Gastroesophageal sphincter (tissue), 4 donors: ENCODE measurements at regions not wholly inside any gene's neighbourhood (a gene's known extent, or its start where the extent isn't known, plus 50 kb on each side); places are given as distances from the start of the nearest gene placed in this dataset.
"Not testable (repeated sequence)": the region's sequence is repeated elsewhere in the genome, so short reads cannot be mapped to it uniquely, and the experiment has no call there.

Experiments
- ATAC-seq: fragments of 150-250 bp; one replicate; pipeline ENCODE4 v1.9.1; 2016; ENCODE audit warnings: mild to moderate bottlenecking, moderate library complexity
- H3K27ac ChIP-seq, 4 donors: fragments of 200-600 bp; sonication (generic) in 3 of 4; 1 replicate in 3 of 4; 2 replicates in 1 of 4; pipeline ENCODE4 v1.5.1; 2016 to 2019
- H3K27me3 ChIP-seq: fragments of 200-600 bp; sonication (generic); one replicate; pipeline ENCODE4 v1.5.1; 2019
- H3K36me3 ChIP-seq, 2 donors: fragments of 200-600 bp; sonication (generic); one replicate each; pipeline ENCODE4 v1.5.1; 2019; ENCODE audit warnings: control low read depth in 1 of 2
- H3K4me1 ChIP-seq, 3 donors: fragments of 200-600 bp; sonication (generic); 1 replicate in 2 of 3; 2 replicates in 1 of 3; pipeline ENCODE4 v1.5.1; 2016 to 2019; ENCODE audit warnings: control low read depth in 2 of 3
- H3K4me3 ChIP-seq, 2 donors: fragments of 200-600 bp; sonication (generic); one replicate each; pipeline ENCODE4 v1.5.1; 2019; ENCODE audit warnings: mild to moderate bottlenecking in 1 of 2, moderate library complexity in 1 of 2
- H3K9me3 ChIP-seq, 3 donors: fragments of 200-600 bp; sonication (generic); one replicate each; pipeline ENCODE4 v1.5.1; 2017 to 2019; ENCODE audit warnings: control low read depth in 2 of 3
- EP300 ChIP-seq: sonication (generic); formaldehyde crosslinking; IDR thresholded peaks from one replicate; pipeline ENCODE4 v1.6.1; 2017; ENCODE audit warnings: antibody characterized with exemption, mild to moderate bottlenecking
- POLR2A ChIP-seq, 2 donors: fragments of 450-650 bp; IDR thresholded peaks; one replicate each; pipeline ENCODE4 v1.6.1; 2017; ENCODE audit warnings: antibody characterized with exemption in 2 of 2, mild to moderate bottlenecking in 2 of 2, moderate library complexity in 1 of 2
- POLR2AphosphoS5 ChIP-seq: sonication (generic); formaldehyde crosslinking; IDR thresholded peaks from one replicate; pipeline ENCODE4 v1.6.1; 2017; ENCODE audit warnings: antibody characterized with exemption
- WGBS, 2 donors: methylation state at CpG; one replicate each; pipeline ENCODE4 v1.1.5; 2018; ENCODE audit warnings: low coverage in 1 of 2; 5-methylcytosine and 5-hydroxymethylcytosine counted together
- TF ChIP-seq, protein P1 (sequence below), 4 experiments: fragments of 200-600 bp in 2 of 4; fragments of 450-650 bp in 2 of 4; sonication (generic) in 1 of 4; IDR thresholded peaks; one replicate each; pipeline ENCODE4 v1.5.1; 2017 to 2019; ENCODE audit warnings: antibody characterized with exemption in 4 of 4, mild to moderate bottlenecking in 2 of 4, moderate library complexity in 2 of 4

DNA sequence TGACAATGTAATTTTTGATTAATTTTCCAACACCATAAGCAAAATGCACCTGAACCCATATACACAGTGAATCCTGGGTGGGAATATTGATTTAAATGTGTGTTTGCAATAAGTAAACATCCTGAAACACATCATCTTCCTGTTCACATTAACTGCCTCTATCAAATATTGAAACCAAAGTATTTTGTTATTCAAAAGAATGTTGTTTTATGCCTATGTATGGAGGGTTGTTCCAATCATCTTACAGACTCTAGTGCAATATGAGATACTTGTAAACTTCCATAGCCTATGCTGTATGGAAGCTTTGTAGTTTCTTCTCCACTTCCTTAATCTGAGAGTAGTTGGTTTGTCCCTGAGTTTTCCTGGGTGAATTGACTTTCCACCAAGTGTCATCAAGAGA is 105.4 kb upstream of the SLC7A11 start:
- no peak overlapping the region for H3K4me3 ChIP-seq
- no peaks in the 10 kb centered on the region for H3K4me1 ChIP-seq
- no peaks in the 10 kb centered on the region for H3K36me3 ChIP-seq
- H3K27me3 ChIP-seq: no peaks in the 10 kb centered on the region
- H3K27ac ChIP-seq: no peak overlapping the region
- ATAC-seq: no peak
- no peaks in the 10 kb centered on the region for H3K9me3 ChIP-seq
- TF ChIP-seq POLR2AphosphoS5: no peak
- no peak for TF ChIP-seq POLR2A (IDR thresholded peaks at IDR 0.05)

DNA sequence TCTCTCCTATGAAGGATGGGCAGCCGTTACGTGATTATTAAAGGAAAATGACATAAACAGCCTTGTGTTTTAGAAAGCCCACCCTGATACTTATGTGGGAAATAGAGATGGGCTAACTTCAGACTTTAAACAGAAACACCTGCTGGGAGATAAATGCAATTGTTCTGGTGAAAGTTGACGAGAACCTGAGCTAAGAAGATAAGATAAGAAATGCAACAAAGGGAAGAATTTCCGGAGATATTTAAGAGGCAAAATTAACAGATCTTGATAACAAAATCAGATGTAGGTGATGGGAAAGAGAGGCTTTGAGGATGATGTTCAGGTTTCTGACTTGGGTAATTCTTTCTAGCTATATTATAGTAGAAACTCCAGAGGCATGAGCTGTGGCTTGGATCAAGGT is 102.7 kb upstream of the SLC7A11 start:
- no peak for ATAC-seq
- WGBS, 2 donors: 79 to 94% methylated on average over 4 of the region's 4 CpGs

DNA sequence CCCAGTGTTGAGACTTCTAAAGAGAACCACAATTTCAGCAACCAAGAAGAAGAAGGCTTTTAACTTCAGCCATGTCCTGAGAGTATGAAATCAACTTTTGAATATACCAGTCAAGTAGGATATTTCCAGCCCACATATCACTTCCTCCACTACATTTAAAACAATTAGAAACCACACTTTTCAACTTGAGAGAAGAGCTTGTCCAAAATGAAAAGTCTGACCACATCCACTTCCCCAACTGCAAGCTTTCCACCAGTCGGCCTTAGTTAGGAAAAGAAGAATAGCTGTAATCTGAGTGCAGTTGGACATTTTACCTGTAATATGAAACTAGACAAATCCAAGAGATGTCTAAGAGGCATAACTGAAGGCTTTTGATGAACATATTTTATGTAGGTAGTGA is 101.9 kb upstream of the SLC7A11 start:
- TF ChIP-seq POLR2AphosphoS5 (no peak), EP300 (no peak), POLR2A (IDR thresholded peaks at IDR 0.05) (no peak)
- TF ChIP-seq, protein P1, sequence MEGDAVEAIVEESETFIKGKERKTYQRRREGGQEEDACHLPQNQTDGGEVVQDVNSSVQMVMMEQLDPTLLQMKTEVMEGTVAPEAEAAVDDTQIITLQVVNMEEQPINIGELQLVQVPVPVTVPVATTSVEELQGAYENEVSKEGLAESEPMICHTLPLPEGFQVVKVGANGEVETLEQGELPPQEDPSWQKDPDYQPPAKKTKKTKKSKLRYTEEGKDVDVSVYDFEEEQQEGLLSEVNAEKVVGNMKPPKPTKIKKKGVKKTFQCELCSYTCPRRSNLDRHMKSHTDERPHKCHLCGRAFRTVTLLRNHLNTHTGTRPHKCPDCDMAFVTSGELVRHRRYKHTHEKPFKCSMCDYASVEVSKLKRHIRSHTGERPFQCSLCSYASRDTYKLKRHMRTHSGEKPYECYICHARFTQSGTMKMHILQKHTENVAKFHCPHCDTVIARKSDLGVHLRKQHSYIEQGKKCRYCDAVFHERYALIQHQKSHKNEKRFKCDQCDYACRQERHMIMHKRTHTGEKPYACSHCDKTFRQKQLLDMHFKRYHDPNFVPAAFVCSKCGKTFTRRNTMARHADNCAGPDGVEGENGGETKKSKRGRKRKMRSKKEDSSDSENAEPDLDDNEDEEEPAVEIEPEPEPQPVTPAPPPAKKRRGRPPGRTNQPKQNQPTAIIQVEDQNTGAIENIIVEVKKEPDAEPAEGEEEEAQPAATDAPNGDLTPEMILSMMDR (IDR thresholded peaks at IDR 0.05): no peak
- WGBS, 2 donors: 69% methylated on average over 1 of the region's 1 CpG; no CpG with 5 or more reads in 1 of the 2 donors
- Histone ChIP-seq H3K4me1 (no peaks in the 10 kb centered on the region), H3K4me3 (no peak overlapping the region), H3K27ac (no peak overlapping the region), H3K27me3 (no peaks in the 10 kb centered on the region), H3K36me3 (no peaks in the 10 kb centered on the region), H3K9me3 (no peaks in the 10 kb centered on the region)
- no peak for ATAC-seq

More for the DNA sequence above, 102.7 kb upstream of the SLC7A11 start:
- no peak overlapping the region for H3K27ac ChIP-seq
- no peaks in the 10 kb centered on the region for H3K9me3 ChIP-seq
- H3K36me3 ChIP-seq: no peaks in the 10 kb centered on the region
- no peaks in the 10 kb centered on the region for H3K4me1 ChIP-seq
- no peak overlapping the region for H3K4me3 ChIP-seq
- H3K27me3 ChIP-seq: no peaks in the 10 kb centered on the region
- TF ChIP-seq, protein P1 (IDR thresholded peaks at IDR 0.05): no peak
- TF ChIP-seq EP300 (no peak), POLR2A (IDR thresholded peaks at IDR 0.05) (no peak), POLR2AphosphoS5 (no peak)

DNA sequence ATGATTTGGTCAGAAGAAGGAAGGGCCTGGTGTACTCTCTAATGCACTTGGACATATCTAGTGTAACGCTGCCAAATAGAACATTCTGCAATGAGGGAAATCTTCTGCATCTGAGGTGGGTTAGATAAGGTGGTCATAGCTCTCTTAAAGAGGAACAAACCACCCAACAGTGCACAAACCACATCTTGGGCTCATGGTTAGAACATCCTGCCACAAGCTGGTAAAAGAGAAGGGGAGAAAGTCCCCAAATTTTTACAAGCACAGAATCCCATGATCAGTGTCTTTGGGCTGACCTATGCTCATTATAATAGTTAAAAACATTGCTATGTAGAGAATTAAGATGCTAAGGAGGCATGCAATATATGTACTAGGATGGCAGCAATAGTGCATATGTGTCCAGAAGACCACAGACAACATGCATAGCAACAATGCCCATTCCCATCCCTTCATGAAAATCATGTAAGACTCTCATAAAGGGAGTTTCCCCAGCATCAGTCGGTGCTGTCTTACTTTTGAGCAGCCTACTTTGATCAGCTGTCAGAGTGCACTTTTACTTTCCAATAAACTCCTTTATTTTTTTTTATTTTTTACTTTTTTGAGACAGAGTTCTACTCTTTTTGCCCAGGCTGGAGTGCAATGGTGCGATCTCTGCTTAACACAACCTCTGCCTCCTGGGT is 99.7 kb upstream of the SLC7A11 start:
- no peak overlapping the region for H3K4me3 ChIP-seq
- no peak for ATAC-seq
- H3K27me3 ChIP-seq: no peaks in the 10 kb centered on the region
- H3K27ac ChIP-seq: no peak overlapping the region
- no peaks in the 10 kb centered on the region for H3K4me1 ChIP-seq
- H3K36me3 ChIP-seq: no peaks in the 10 kb centered on the region
- TF ChIP-seq, protein P1 (IDR thresholded peaks at IDR 0.05): no peak
- TF ChIP-seq POLR2A (IDR thresholded peaks at IDR 0.05): no peak
- TF ChIP-seq POLR2AphosphoS5: no peak
- no peak for TF ChIP-seq EP300
- H3K9me3 ChIP-seq: no peaks in the 10 kb centered on the region
- 84 to 90% methylated on average over 2 to 3 of the region's 3 CpGs for WGBS, 2 donors

DNA sequence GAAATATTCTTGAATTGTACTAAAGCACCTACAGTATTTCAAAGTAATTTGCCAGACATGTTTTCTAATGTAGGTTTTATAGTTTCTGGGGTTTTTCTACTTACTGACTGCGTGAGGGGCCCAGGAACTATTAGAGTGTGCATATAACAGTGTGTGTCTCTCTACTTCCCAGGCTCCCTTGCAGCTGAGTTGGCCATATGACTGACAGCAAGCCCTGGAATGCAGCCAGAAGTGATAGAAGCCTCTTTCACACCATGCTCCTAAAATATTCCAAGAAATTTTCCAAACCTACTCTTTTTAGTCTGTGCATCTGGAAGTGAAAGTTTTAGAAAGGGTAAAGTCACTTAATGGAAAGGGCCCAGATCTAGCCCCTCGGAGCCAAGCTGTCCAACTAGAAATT is 96.7 kb upstream of the SLC7A11 start:
- 93 to 100% methylated on average over 2 of the region's 2 CpGs for WGBS, 2 donors
- ATAC-seq: no peak
- H3K36me3 ChIP-seq: no peaks in the 10 kb centered on the region
- no peak overlapping the region for H3K27ac ChIP-seq
- TF ChIP-seq POLR2AphosphoS5 (no peak), POLR2A (IDR thresholded peaks at IDR 0.05) (no peak)
- no peaks in the 10 kb centered on the region for H3K9me3 ChIP-seq
- no peaks in the 10 kb centered on the region for H3K27me3 ChIP-seq
- H3K4me1 ChIP-seq: no peaks in the 10 kb centered on the region
- no peak overlapping the region for H3K4me3 ChIP-seq

DNA sequence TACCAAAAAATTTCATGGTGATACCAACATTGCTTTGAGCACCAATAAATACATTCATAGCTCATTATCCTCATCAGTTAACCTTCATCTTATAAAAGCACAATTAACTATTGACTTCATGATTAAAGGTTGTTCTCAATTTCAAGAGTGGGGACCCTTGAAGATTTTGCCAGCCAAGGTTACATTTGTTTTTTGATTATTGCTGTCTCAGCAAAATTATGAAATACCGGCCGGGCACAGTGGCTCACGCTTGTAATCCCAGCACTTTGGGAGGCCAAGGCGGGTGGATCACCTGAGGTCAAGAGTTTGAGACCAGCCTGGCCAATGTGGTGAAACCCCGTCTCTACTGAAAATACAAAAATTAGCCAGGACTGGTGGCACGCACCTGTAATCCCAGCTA is 96.1 kb upstream of the SLC7A11 start:
- ATAC-seq, H3K36me3 ChIP-seq, H3K27me3 ChIP-seq, H3K4me1 ChIP-seq, H3K9me3 ChIP-seq, H3K27ac ChIP-seq, H3K4me3 ChIP-seq: not testable (repeated sequence)
- 100% methylated on average over 1 to 3 of the region's 6 CpGs for WGBS, 2 donors
